ENCODE measurements at regions not wholly inside any gene's neighbourhood (a gene's known extent, or its start where the extent isn't known, plus 50 kb on each side); places are given as distances from the start of the nearest gene placed in this dataset.

- Mint-ChIP-seq H3K4me3 (no peak overlapping the region), H3K9me3 (peaks cover 3% of the 10 kb centered on the region; the same call in 1 of the 2 replicates), H3K36me3 (no peaks in the 10 kb centered on the region), H3K27ac (no peak overlapping the region), H3K27me3 (ENCODE audit: low read depth) (no peaks in the 10 kb centered on the region), H3K4me1 (peaks cover 43% of the 10 kb centered on the region)
- ChIA-PET POLR2A (no interaction called here), CTCF (no interaction called here)
- no peak for DNase-seq (ENCODE audit: low spot score)
- no peak for TF ChIP-seq ZNF317 (CRISPR knock-in tag; IDR thresholded peaks at IDR 0.05; ENCODE audit: borderline replicate concordance, low read depth)
- TF ChIP-seq CREM (CRISPR knock-in tag; IDR thresholded peaks at IDR 0.05), result no peak
- TF ChIP-seq ATF2 (CRISPR knock-in tag; IDR thresholded peaks at IDR 0.05; ENCODE audit: borderline replicate concordance, low read depth), result no peak
- no peak for TF ChIP-seq EMX1 (CRISPR knock-in tag; IDR thresholded peaks at IDR 0.05)
- TF ChIP-seq GABPB1 (CRISPR knock-in tag; IDR thresholded peaks at IDR 0.05), result peak; percentile 62
- ATAC-seq, result peak; percentile 10; the same call in 1 of the 2 replicates
These were observed 51.0 kb upstream of the BARX2 start for GRCh38 chr11:129324533-129325175.

- ATAC-seq, result peak; percentile 77
These were observed 51.6 kb upstream of the BARX2 start for GRCh38 chr11:129323896-129324502.

More at GRCh38 chr11:129323896-129324502, 51.6 kb upstream of the BARX2 start:
- POLR2A ChIA-PET, result no interaction called here
- Mint-ChIP-seq H3K9me3 (peaks cover 3% of the 10 kb centered on the region; the same call in 1 of the 2 replicates), H3K27ac (peak overlapping the region; percentile 42; the same call in 1 of the 2 replicates), H3K4me1 (peaks cover 49% of the 10 kb centered on the region), H3K36me3 (no peaks in the 10 kb centered on the region), H3K27me3 (ENCODE audit: low read depth) (no peaks in the 10 kb centered on the region), H3K4me3 (no peak overlapping the region)
- DNase-seq (ENCODE audit: low spot score), result no peak
- CTCF ChIA-PET, result no interaction called here
- TF ChIP-seq MXD4 (CRISPR knock-in tag; IDR thresholded peaks at IDR 0.05; ENCODE audit: borderline replicate concordance), result no peak
- TF ChIP-seq CBFB (CRISPR knock-in tag; IDR thresholded peaks at IDR 0.05; ENCODE audit: low read depth), result no peak
- TF ChIP-seq ZNF263 (CRISPR knock-in tag; IDR thresholded peaks at IDR 0.05; ENCODE audit: low read depth), result no peak
- TF ChIP-seq ZNF219 (CRISPR knock-in tag; IDR thresholded peaks at IDR 0.05; ENCODE audit: borderline replicate concordance), result no peak
- TF ChIP-seq ZNF423 (CRISPR knock-in tag; IDR thresholded peaks at IDR 0.05), result no peak
- no peak for TF ChIP-seq NFE2L1 (CRISPR knock-in tag; IDR thresholded peaks at IDR 0.05)
- TF ChIP-seq ESRRA (CRISPR knock-in tag; IDR thresholded peaks at IDR 0.05; ENCODE audit: borderline replicate concordance), result no peak
- no peak for TF ChIP-seq ZBTB43 (CRISPR knock-in tag; IDR thresholded peaks at IDR 0.05)
- TF ChIP-seq IRF1 (CRISPR knock-in tag; IDR thresholded peaks at IDR 0.05), result no peak
- no peak for TF ChIP-seq NR2C2 (CRISPR knock-in tag; IDR thresholded peaks at IDR 0.05)
- TF ChIP-seq ATF2 (CRISPR knock-in tag; IDR thresholded peaks at IDR 0.05; ENCODE audit: borderline replicate concordance, low read depth), result no peak
- TF ChIP-seq ZMAT4 (CRISPR knock-in tag; IDR thresholded peaks at IDR 0.05), result no peak
- no peak for TF ChIP-seq E2F1 (CRISPR knock-in tag; IDR thresholded peaks at IDR 0.05)
